ENCODE measurements at regions not wholly inside any gene's neighbourhood (a gene's known extent, or its start where the extent isn't known, plus 50 kb on each side); places are given as distances from the start of the nearest gene placed in this dataset.

- intact Hi-C loops (cut with micrococcal nuclease; ENCODE audit: unreplicated experiment): no loop called here
- ATAC-seq (no peak), DNase-seq (ENCODE audit: low read depth, low spot score) (no peak), FAIRE-seq (no peak)
- WGBS (ENCODE audit: insufficient coverage, insufficient replicate concordance, low lambda C conversion rate, missing lambda C conversion rate): 39% methylated on average over 3 of the region's 3 CpGs
- Histone ChIP-seq H3K36me3 (ENCODE audit: control insufficient read depth in 2 of 2, insufficient read depth in 2 of 2, low read length in 1 of 2) (no peaks in the 10 kb centered on the region), H3K4me2 (ENCODE audit: control insufficient read depth, insufficient read depth) (no peak overlapping the region), H4K20me1 (ENCODE audit: control insufficient read depth, insufficient read depth) (no peaks in the 10 kb centered on the region), H3K9me3 (replicated peaks; ENCODE audit: control insufficient read depth, insufficient read depth, low read length) (no peaks in the 10 kb centered on the region), H3K79me2 (ENCODE audit: control insufficient read depth, insufficient read depth, low read length) (no peaks in the 10 kb centered on the region), H3K27ac (ENCODE audit: control insufficient read depth, insufficient read depth) (no peak overlapping the region), H2AFZ (ENCODE audit: control insufficient read depth, low read depth, low read length) (no peak overlapping the region), H3K4me1 (ENCODE audit: control insufficient read depth, insufficient read depth, low read length) (no peaks in the 10 kb centered on the region), H3K4me3 (no peak overlapping the region), H3K9ac (ENCODE audit: control insufficient read depth, insufficient read depth, low read length) (no peak overlapping the region), H3K27me3 (replicated peaks in 1 of 2; ENCODE audit: control insufficient read depth in 2 of 2, insufficient read depth in 2 of 2, low read length in 1 of 2) (no peaks in the 10 kb centered on the region)
- no TSS peak for BruUV-seq (replicated peaks)
- ChIA-PET RAD21 (ENCODE audit: unreplicated experiment) (no interaction called here), SMC1A (ENCODE audit: uncharacterized antibody, unreplicated experiment) (no interaction called here), CTCF (interaction anchor here (0.6 kb wide), 1 partner anchor 54 kb away, joined by 3 read pairs; no protein-coding TSS in a partner anchor), POLR2A (no interaction called here)
- in situ Hi-C loops (cut with MboI): no loop called here
- no peak for TF ChIP-seq BRCA1 (IDR thresholded peaks at IDR 0.05; ENCODE audit: low read depth, low read length)
- TF ChIP-seq HDGF (IDR thresholded peaks at IDR 0.05): no peak
- no peak for TF ChIP-seq NR2F1 (conservative IDR thresholded peaks at IDR 0.05)
- TF ChIP-seq STAT3 (IDR thresholded peaks at IDR 0.05; ENCODE audit: low read depth, low read length): no peak
- no peak for TF ChIP-seq EP300 (IDR thresholded peaks at IDR 0.05; ENCODE audit: borderline replicate concordance in 1 of 2, control insufficient read depth in 1 of 2, low read depth in 2 of 2, low read length in 2 of 2)
- TF ChIP-seq E2F4 (IDR thresholded peaks at IDR 0.05; ENCODE audit: low read depth, low read length): no peak
- TF ChIP-seq USF2 (IDR thresholded peaks at IDR 0.05; ENCODE audit: borderline replicate concordance, low read depth, low read length): no peak
- TF ChIP-seq MTA2 (IDR thresholded peaks at IDR 0.05; ENCODE audit: low read depth): no peak
- TF ChIP-seq SKIL (IDR thresholded peaks at IDR 0.05; ENCODE audit: low read depth, poor library complexity, severe bottlenecking): no peak
Measured at GRCh38 chr3:86176445-86176784, 814.5 kb downstream of the VGLL3 start.
